Esophagus (tissue), 2 donors: ENCODE measurements at regions not wholly inside any gene's neighbourhood (a gene's known extent, or its start where the extent isn't known, plus 50 kb on each side); places are given as distances from the start of the nearest gene placed in this dataset.

ENCODE experiments used
- H3K27ac ChIP-seq, 2 donors: one replicate each; pipeline ENCODE4 v1.5.1; 2013; ENCODE audit warnings: low read depth in 2 of 2, mild to moderate bottlenecking in 2 of 2, inconsistent platforms in 1 of 2, low read length in 1 of 2, moderate library complexity in 1 of 2
- H3K27me3 ChIP-seq, 2 donors: one replicate each; pipeline ENCODE4 v1.6.1; 2013; ENCODE audit warnings: low read length in 2 of 2, control low read depth in 1 of 2, mild to moderate bottlenecking in 1 of 2; ENCODE audit not compliant: insufficient read depth in 2 of 2, control insufficient read depth in 1 of 2
- H3K36me3 ChIP-seq, 2 donors: one replicate each; pipeline ENCODE4 v1.6.1; 2013; ENCODE audit warnings: low read length in 1 of 2; ENCODE audit not compliant: control insufficient read depth in 2 of 2, insufficient read depth in 2 of 2
- H3K4me1 ChIP-seq, 2 donors: one replicate each; pipeline ENCODE4 v1.6.1; 2013; ENCODE audit warnings: low read length in 1 of 2; ENCODE audit not compliant: control insufficient read depth in 2 of 2, insufficient read depth in 2 of 2
- H3K4me3 ChIP-seq, 2 donors: one replicate each; pipeline ENCODE4 v1.5.1; 2013; ENCODE audit warnings: low read length in 2 of 2, mild to moderate bottlenecking in 2 of 2, low read depth in 1 of 2, moderate library complexity in 1 of 2
- H3K9me3 ChIP-seq, 2 donors: one replicate each; pipeline ENCODE4 v1.6.1; 2013; ENCODE audit warnings: mild to moderate bottlenecking in 2 of 2, low read depth in 1 of 2, low read length in 1 of 2, moderate library complexity in 1 of 2; ENCODE audit not compliant: control insufficient read depth in 2 of 2, insufficient read depth in 1 of 2
- WGBS, 2 donors: extraction: QIAGEN DNeasy Blood & Tissue Kit; methylation state at CpG; one replicate each; pipeline ENCODE4 v1.1.7; 2013; 5-methylcytosine and 5-hydroxymethylcytosine counted together
- donor health status: healthy with polysubstance abuse.
- donor health status: Bipolar disorder and iron deficiency.

DNA sequence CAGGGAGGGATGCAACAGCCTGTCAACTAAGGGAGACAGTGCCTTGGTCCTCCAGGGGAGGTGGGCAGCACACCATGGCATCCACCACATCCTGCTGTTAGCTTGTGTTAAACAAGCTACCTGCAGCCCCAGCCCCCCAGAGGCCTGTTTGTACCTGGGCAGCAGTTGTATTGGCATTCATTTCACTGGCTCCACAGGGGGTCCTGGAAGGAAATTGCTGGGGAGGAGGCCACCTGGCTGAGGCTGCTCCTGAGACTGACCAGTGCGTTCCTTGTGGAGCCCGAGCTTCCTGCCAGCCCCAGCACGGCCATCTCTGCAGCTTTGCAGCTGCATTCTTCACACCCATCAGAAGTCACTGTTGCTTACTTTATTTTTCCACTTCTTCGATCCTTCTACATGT is 479.9 kb downstream of the INSC start:
- Histone ChIP-seq H3K4me3 (no peak overlapping the region), H3K36me3 (no peaks in the 10 kb centered on the region), H3K9me3 (no peaks in the 10 kb centered on the region), H3K4me1 (no peaks in the 10 kb centered on the region), H3K27me3 (no peaks in the 10 kb centered on the region), H3K27ac (no peak overlapping the region)
- WGBS, 2 donors, result 86 to 89% methylated on average over 4 of the region's 4 CpGs

DNA sequence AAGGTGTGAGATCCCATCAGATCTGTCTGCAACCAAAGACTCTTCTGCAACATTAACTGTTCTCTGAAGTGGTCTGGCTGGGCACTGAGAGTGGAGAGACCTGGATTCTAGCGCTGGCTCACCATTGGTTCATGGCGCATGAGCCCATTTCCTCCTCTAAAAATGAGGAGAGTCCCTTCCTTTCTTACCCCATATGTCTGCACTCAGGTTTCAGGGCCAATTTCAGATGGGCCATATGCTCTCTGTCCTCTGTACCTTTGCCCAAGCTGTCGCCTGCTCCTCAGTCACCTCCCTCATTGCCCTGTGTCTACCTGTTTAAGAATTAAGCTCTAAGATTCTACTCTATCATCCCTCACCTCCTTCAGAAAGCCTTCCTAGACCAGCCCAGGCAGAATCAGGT is 484.7 kb downstream of the INSC start:
- H3K27me3 ChIP-seq, result no peaks in the 10 kb centered on the region
- no peak overlapping the region for H3K27ac ChIP-seq
- H3K9me3 ChIP-seq, result no peaks in the 10 kb centered on the region
- 100% methylated on average over 3 of the region's 3 CpGs for WGBS, 2 donors
- H3K4me1 ChIP-seq, result no peaks in the 10 kb centered on the region
- no peaks in the 10 kb centered on the region for H3K36me3 ChIP-seq
- no peak overlapping the region for H3K4me3 ChIP-seq

- Histone ChIP-seq H3K9me3 (no peaks in the 10 kb centered on the region), H3K36me3 (no peaks in the 10 kb centered on the region), H3K4me1 (no peaks in the 10 kb centered on the region), H3K27me3 (no peaks in the 10 kb centered on the region), H3K27ac (no peak overlapping the region), H3K4me3 (no peak overlapping the region)
- 92 to 95% methylated on average over 3 of the region's 3 CpGs for WGBS, 2 donors
These were observed 487.3 kb downstream of the INSC start for GRCh38 chr11:15602047-15602446.

DNA sequence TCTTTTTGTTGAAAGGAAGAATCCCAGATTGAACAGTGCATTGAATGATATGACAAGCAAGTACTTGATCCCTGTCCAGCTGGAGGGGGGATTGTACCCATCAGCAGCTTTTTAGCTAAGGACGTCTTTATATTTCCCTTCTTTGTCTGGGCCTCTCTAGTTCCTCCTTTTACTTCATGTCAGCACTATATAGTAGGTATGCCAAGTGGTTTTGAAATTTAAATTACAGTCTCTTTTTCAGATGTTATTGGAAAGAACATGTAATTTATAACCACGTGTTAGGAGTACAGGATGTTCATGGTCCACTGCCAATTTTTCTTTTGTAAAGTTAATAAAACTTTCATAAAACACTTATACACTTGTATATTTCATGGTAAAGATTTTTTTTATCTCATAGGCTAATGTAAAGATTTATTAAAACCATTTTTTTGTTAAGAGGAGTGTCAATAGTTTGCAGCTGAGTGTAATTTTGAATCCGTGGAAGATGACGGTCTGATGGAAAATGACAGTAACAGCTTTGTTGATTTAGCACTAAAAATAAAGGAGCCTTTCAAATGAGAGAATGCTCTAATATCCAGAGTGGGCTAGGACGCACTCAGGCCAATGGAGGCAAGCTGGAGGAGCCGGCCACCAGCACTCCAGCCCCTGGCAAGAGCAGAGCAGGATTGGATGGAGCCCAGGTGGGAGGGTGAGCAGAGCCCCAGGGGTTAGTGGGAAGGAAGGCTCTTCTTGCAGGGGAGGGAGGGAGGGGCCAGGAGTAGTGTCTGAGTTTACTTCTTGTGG is 488.3 kb downstream of the INSC start:
- Histone ChIP-seq H3K36me3 (no peaks in the 10 kb centered on the region), H3K4me1 (peaks cover 0 to 2% of the 10 kb centered on the region in 2 donors), H3K4me3 (no peak overlapping the region), H3K27me3 (no peaks in the 10 kb centered on the region), H3K9me3 (no peaks in the 10 kb centered on the region), H3K27ac (no peak overlapping the region)
- 22 to 36% methylated on average over 6 of the region's 6 CpGs for WGBS, 2 donors

GRCh38 chr11:15605094-15605493 is 490.4 kb downstream of the INSC start:
- WGBS, 2 donors, result 88 to 91% methylated on average over 2 of the region's 2 CpGs
- no peaks in the 10 kb centered on the region for H3K9me3 ChIP-seq
- H3K4me1 ChIP-seq, result peaks cover 0 to 2% of the 10 kb centered on the region in 2 donors
- no peaks in the 10 kb centered on the region for H3K27me3 ChIP-seq
- no peak overlapping the region for H3K27ac ChIP-seq
- H3K4me3 ChIP-seq, result no peak overlapping the region
- H3K36me3 ChIP-seq, result no peaks in the 10 kb centered on the region

DNA sequence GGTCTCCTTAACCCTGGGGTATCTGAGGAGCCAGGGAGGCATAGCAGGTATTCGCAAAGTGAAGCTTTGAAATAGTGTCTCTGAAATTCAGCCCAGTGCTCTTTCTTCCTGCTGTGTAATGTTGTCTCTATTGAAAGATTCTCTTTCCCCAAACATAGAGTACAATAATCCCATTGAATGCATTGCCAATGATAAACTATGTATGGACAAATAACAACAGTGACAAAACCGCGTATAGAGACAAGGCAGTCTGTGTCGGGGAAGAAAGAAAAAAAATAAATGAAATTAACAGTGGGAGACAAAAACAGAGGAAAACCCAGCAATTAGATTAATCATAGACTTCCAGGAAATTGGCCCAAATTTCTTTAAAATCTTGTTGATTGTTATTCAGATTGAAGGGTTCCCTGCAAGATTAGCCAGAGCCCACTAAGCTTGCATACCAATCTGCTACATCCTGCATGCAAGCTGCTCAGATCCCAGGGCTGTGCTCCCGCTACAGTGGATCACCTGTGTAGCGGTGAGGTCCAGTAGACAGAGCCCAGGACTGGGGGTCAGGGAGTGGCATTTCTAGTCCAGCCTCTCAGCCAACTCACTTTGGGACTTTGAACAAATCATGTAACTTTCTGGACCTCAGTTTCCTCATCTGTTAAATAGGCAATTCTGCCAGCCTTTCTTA is 492.8 kb downstream of the INSC start:
- WGBS, 2 donors, result 84 to 92% methylated on average over 6 of the region's 6 CpGs
- peaks cover 0 to 2% of the 10 kb centered on the region in 2 donors for H3K4me1 ChIP-seq
- H3K36me3 ChIP-seq, result no peaks in the 10 kb centered on the region
- no peaks in the 10 kb centered on the region for H3K27me3 ChIP-seq
- H3K27ac ChIP-seq, result no peak overlapping the region
- no peak overlapping the region for H3K4me3 ChIP-seq
- H3K9me3 ChIP-seq, result no peaks in the 10 kb centered on the region

DNA sequence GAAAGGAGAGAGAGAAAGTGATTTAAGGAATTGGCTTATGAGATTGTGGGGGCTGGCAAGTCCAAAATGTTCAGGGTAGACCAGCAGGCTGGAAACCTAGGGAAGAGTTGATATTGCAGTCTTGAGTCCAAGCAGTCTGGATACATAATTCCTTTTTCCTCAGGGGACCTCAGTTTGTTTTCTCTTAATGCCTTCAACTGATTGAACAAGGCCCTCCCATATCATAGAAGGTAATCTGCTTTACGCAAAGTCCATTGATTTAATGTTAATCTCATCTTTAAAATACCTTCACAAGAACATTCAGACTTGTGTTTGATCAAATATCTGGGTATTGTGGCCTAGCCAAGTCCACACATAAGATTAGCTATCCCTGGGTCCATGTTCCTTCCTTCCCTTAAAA is 494.7 kb downstream of the INSC start:
- WGBS, 2 donors, result 94 to 97% methylated on average over 1 of the region's 1 CpG
- no peaks in the 10 kb centered on the region for H3K9me3 ChIP-seq
- peaks cover 0 to 2% of the 10 kb centered on the region in 2 donors for H3K4me1 ChIP-seq
- H3K27me3 ChIP-seq, result no peaks in the 10 kb centered on the region
- no peak overlapping the region for H3K27ac ChIP-seq
- H3K36me3 ChIP-seq, result no peaks in the 10 kb centered on the region
- H3K4me3 ChIP-seq, result no peak overlapping the region

DNA sequence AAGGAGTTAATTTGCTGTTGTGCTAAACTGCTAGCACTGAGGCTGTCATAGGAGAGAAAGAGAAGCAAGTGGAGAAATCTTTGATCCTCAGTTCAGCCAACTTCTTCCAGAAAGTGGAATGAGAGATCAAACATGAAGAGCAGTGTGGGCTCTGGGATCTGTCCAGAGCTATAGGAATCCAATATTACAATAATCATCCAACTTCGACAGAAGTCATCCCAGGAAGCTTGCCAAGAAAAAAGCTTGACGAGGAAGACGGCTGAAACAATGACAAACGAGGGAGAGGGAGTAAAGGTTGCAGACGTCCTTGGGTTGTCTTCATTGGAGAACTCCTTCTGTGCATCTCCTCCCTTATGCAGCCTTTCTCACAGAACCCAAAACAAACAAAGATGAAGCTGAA is 496.2 kb downstream of the INSC start:
- Histone ChIP-seq H3K27me3 (no peaks in the 10 kb centered on the region), H3K27ac (no peak overlapping the region), H3K36me3 (no peaks in the 10 kb centered on the region), H3K4me3 (no peak overlapping the region), H3K4me1 (peaks cover 0 to 2% of the 10 kb centered on the region in 2 donors), H3K9me3 (no peaks in the 10 kb centered on the region)
- WGBS, 2 donors, result 26 to 38% methylated on average over 5 of the region's 5 CpGs

- no peaks in the 10 kb centered on the region for H3K36me3 ChIP-seq
These were observed 498.5 kb downstream of the INSC start for GRCh38 chr11:15613251-15613650.

GRCh38 chr11:15613789-15614188 is 499.1 kb downstream of the INSC start:
- Histone ChIP-seq H3K4me3 (no peak overlapping the region), H3K27me3 (peaks cover 0 to 6% of the 10 kb centered on the region in 2 donors), H3K9me3 (no peaks in the 10 kb centered on the region), H3K4me1 (no peaks in the 10 kb centered on the region), H3K27ac (no peak overlapping the region), H3K36me3 (no peaks in the 10 kb centered on the region)
- 67 to 73% methylated on average over 1 of the region's 1 CpG for WGBS, 2 donors

More at GRCh38 chr11:15613251-15613650, 498.5 kb downstream of the INSC start:
- Histone ChIP-seq H3K27me3 (peaks cover 0 to under 1% of the 10 kb centered on the region in 2 donors), H3K27ac (no peak overlapping the region), H3K9me3 (no peaks in the 10 kb centered on the region), H3K4me1 (no peaks in the 10 kb centered on the region), H3K4me3 (no peak overlapping the region)
- 59 to 72% methylated on average over 1 of the region's 1 CpG for WGBS, 2 donors
